ENCODE measurements at regions not wholly inside any gene's neighbourhood (a gene's known extent, or its start where the extent isn't known, plus 50 kb on each side); places are given as distances from the start of the nearest gene placed in this dataset.
"Not testable (repeated sequence)": the region's sequence is repeated elsewhere in the genome, so short reads cannot be mapped to it uniquely, and the experiment has no call there.

- no peak for TF ChIP-seq CTCF (IDR thresholded peaks at IDR 0.05; ENCODE audit: low read depth, low read length, missing input control)
- TF ChIP-seq FOXA1 (IDR thresholded peaks at IDR 0.05), result no peak
- TF ChIP-seq RXRA (IDR thresholded peaks at IDR 0.05), result peak; percentile 45 to 57
- peak; percentile 1 for TF ChIP-seq FOXA2 (IDR thresholded peaks at IDR 0.05)
- TF ChIP-seq ATF3 (IDR thresholded peaks at IDR 0.05), result peak; percentile 14
- TF ChIP-seq GABPA (IDR thresholded peaks at IDR 0.05 in 1 of 2, conservative IDR thresholded peaks at IDR 0.05 in 1 of 2), result peak; percentile 79 to 91
- TF ChIP-seq HNF4A (conservative IDR thresholded peaks at IDR 0.05), result peak; percentile 8 to 11
- TF ChIP-seq MAX (IDR thresholded peaks at IDR 0.05), result peak; percentile 66
- peak; percentile 72 for TF ChIP-seq YY1 (IDR thresholded peaks at IDR 0.05)
- TF ChIP-seq RAD21 (IDR thresholded peaks at IDR 0.05), result peak; percentile 27 to 57
- no peak for TF ChIP-seq EGR1 (IDR thresholded peaks at IDR 0.05; ENCODE audit: low read depth in 2 of 2)
- TF ChIP-seq REST (IDR thresholded peaks at IDR 0.05), result peak; percentile 70
- peak; percentile 48 for TF ChIP-seq TAF1 (conservative IDR thresholded peaks at IDR 0.05)
- no peak for TF ChIP-seq SP1 (IDR thresholded peaks at IDR 0.05)
- TF ChIP-seq JUND (IDR thresholded peaks at IDR 0.05), result peak in 1 of 2 donors; percentile 31
- no peak for TF ChIP-seq ZBTB33 (IDR thresholded peaks at IDR 0.05)
- no peak for TF ChIP-seq HNF4G (IDR thresholded peaks at IDR 0.05)
- no peak for TF ChIP-seq NR2F2 (IDR thresholded peaks at IDR 0.05)
- H3K4me3 ChIP-seq (ENCODE audit: low read depth in 1 of 3, low read length in 3 of 3), result peak overlapping the region; percentile 34 to 67 (median 49)
- DNase-seq (ENCODE audit: low spot score), result peak; percentile 87
- H3K36me3 ChIP-seq (ENCODE audit: control insufficient read depth in 4 of 4, insufficient read depth in 3 of 4, low read depth in 1 of 4, low read length in 3 of 4), result no peaks in the 10 kb centered on the region
- no peaks in the 10 kb centered on the region for H3K9me3 ChIP-seq (ENCODE audit: control insufficient read depth in 4 of 4, low read length in 3 of 4)
- WGBS, result 9% methylated on average over 40 of the region's 40 CpGs
- H3K27me3 ChIP-seq (ENCODE audit: control insufficient read depth in 4 of 4, insufficient read depth in 4 of 4, low read length in 3 of 4), result no peaks in the 10 kb centered on the region
- H3K27ac ChIP-seq (ENCODE audit: low read depth in 1 of 2, low read length in 2 of 2), result peak overlapping the region; percentile 79 to 91
- H3K9ac ChIP-seq (ENCODE audit: low read depth in 1 of 2, low read length in 2 of 2), result peak overlapping the region in 1 of 2 donors; percentile 63
- H3K4me1 ChIP-seq (ENCODE audit: control insufficient read depth in 4 of 4, insufficient read depth in 4 of 4, low read length in 3 of 4), result no peaks in the 10 kb centered on the region
These were observed 94.7 kb downstream of the PPIAL4G start for GRCh38 chr1:148388260-148389026.

DNA sequence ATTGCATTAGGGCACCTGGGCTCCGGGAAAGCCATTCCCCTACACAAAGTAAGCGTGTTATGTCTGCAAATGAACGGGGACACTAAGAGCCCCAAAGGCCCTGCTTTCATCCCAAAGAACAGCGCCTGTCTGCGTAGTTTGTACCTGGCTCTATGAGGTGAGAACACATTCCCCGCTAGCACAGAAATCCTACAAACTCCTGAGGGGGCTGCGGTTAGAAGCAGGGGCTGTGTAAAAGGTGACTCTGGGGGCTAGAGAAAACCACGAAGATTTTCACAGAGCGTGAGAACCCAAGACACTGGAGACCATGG lies 95.2 kb downstream of the PPIAL4G start:
- H3K4me3 ChIP-seq (ENCODE audit: low read depth in 1 of 3, low read length in 3 of 3); DNase-seq (ENCODE audit: low spot score); H3K36me3 ChIP-seq (ENCODE audit: control insufficient read depth in 4 of 4, insufficient read depth in 3 of 4, low read depth in 1 of 4, low read length in 3 of 4); H3K27me3 ChIP-seq (ENCODE audit: control insufficient read depth in 4 of 4, insufficient read depth in 4 of 4, low read length in 3 of 4); H3K4me1 ChIP-seq (ENCODE audit: control insufficient read depth in 4 of 4, insufficient read depth in 4 of 4, low read length in 3 of 4); H3K9me3 ChIP-seq (ENCODE audit: control insufficient read depth in 4 of 4, low read length in 3 of 4); H3K9ac ChIP-seq (ENCODE audit: low read depth in 1 of 2, low read length in 2 of 2): not testable (repeated sequence)
- WGBS, result 73% methylated on average over 9 of the region's 9 CpGs
- H3K27ac ChIP-seq (ENCODE audit: low read depth in 1 of 2, low read length in 2 of 2), result peak overlapping the region in 1 of 2 donors; percentile 91

GRCh38 chr1:148387122-148387948 lies 95.8 kb downstream of the PPIAL4G start:
- H3K27me3 ChIP-seq (ENCODE audit: control insufficient read depth in 4 of 4, insufficient read depth in 4 of 4, low read length in 3 of 4); DNase-seq (ENCODE audit: low spot score); H3K4me1 ChIP-seq (ENCODE audit: control insufficient read depth in 4 of 4, insufficient read depth in 4 of 4, low read length in 3 of 4); H3K36me3 ChIP-seq (ENCODE audit: control insufficient read depth in 4 of 4, insufficient read depth in 3 of 4, low read depth in 1 of 4, low read length in 3 of 4); H3K9ac ChIP-seq (ENCODE audit: low read depth in 1 of 2, low read length in 2 of 2); H3K4me3 ChIP-seq (ENCODE audit: low read depth in 1 of 3, low read length in 3 of 3); H3K9me3 ChIP-seq (ENCODE audit: control insufficient read depth in 4 of 4, low read length in 3 of 4); H3K27ac ChIP-seq (ENCODE audit: low read depth in 1 of 2, low read length in 2 of 2): not testable (repeated sequence)
- 83% methylated on average over 18 of the region's 18 CpGs for WGBS

All from liver (tissue), 8 donors.